ENCODE measurements at regions not wholly inside any gene's neighbourhood (a gene's known extent, or its start where the extent isn't known, plus 50 kb on each side); places are given as distances from the start of the nearest gene placed in this dataset. TPM values are rescaled to one million over a fixed set of nuclear protein-coding genes. Genes with fewer than 3 reads are reported as not detected.

- no peaks in the 10 kb centered on the region for H3K27me3 ChIP-seq
- H3K4me1 ChIP-seq = no peaks in the 10 kb centered on the region
- no peak overlapping the region for H3K4me3 ChIP-seq (replicated peaks in 1 of 3)
- WGBS, 2 donors = 68 to 73% methylated on average over 2 of the region's 2 CpGs
- intact Hi-C loops (cut with DNase I) = no loop called here
- TF ChIP-seq POLR2A (IDR thresholded peaks at IDR 0.05) = no peak
- no peak for TF ChIP-seq CTCF (IDR thresholded peaks at IDR 0.05)
- H3K36me3 ChIP-seq = no peaks in the 10 kb centered on the region
- no peaks in the 10 kb centered on the region for H3K9me3 ChIP-seq
- no peak for DNase-seq
- no peak overlapping the region for H3K27ac ChIP-seq
Measured at GRCh38 chr1:101745551-101746270, 251.0 kb downstream of the OLFM3 start.

GRCh38 chr1:101748077-101748476, 248.6 kb downstream of the OLFM3 start:
- intact Hi-C loops (cut with DNase I) = no loop called here
- Histone ChIP-seq H3K4me1 (no peaks in the 10 kb centered on the region), H3K36me3 (no peaks in the 10 kb centered on the region), H3K9me3 (no peaks in the 10 kb centered on the region), H3K27ac (no peak overlapping the region), H3K27me3 (no peaks in the 10 kb centered on the region), H3K4me3 (replicated peaks in 1 of 3) (no peak overlapping the region)
- 79 to 88% methylated on average over 2 of the region's 2 CpGs for WGBS, 2 donors
- TF ChIP-seq POLR2A (IDR thresholded peaks at IDR 0.05) = no peak
- no peak for TF ChIP-seq CTCF (IDR thresholded peaks at IDR 0.05)
- no peak for DNase-seq

Small RNA genes in the stretch of these regions (small RNA-seq; reads per million reads assigned to genes)
- gene RNU6-965P = not detected
